ENCODE measurements at regions not wholly inside any gene's neighbourhood (a gene's known extent, or its start where the extent isn't known, plus 50 kb on each side); places are given as distances from the start of the nearest gene placed in this dataset.

DNA sequence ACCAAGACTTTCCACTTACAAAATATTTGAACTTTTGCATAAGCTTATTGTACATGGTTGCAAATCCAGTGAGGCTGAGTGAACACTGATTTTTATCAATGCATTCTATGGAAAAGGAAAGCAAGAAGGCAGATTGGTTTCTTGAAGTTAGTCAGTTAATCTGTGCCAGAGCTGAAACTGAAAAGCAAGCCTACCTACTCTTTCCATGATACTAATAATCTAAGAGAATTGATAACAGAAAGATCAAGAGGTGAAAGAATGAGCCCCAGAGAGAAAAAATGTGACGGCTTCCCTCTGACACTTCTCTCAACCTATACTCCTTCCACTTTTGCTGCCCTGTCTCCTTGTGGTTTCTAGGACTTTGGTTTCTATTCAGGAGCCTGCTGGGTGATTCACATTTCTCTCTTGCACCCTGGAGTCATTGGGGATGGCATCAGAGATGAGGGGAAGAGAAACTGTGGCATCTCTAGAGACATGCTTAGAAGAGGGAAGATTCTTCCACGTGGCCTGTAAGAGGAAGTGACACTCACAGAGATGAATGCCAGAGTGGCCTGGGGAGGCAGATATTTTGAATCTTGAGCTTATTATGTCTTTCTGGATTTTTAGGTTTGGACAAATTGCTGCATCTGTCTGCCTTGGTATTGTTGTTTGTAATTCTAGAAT, 158.6 kb upstream of the RIMS1 start:
- no peaks in the 10 kb centered on the region for H3K27me3 ChIP-seq (ENCODE audit: control insufficient read depth in 1 of 2, insufficient read depth in 2 of 2, low read length in 2 of 2)
- H3K27ac ChIP-seq (ENCODE audit: low read depth, low read length) = no peak overlapping the region

DNA sequence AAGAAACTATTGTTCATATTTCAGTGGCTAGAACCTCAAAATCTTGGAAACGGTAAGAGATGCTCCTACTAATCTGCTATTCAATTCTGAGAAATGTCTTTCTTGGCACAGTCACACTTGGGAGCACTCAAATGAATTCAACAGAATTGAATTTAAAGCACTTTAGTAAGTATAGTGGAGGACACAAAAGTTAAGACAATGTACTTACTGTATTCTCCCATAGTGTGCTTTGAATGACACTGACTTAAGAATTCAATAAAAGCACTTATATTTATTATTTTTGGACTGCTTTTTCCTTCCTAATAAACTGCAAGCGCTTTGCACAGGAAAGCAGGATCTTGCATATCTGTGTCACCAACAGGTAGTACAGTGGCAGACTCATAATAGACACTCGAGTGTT, 156.1 kb upstream of the RIMS1 start:
- Histone ChIP-seq H3K4me3 (ENCODE audit: low read depth in 1 of 2, low read length in 2 of 2) (no peak overlapping the region), H3K9ac (ENCODE audit: low read length) (no peak overlapping the region), H3K36me3 (ENCODE audit: insufficient read depth, low read length) (no peaks in the 10 kb centered on the region), H3K9me3 (ENCODE audit: low read length) (no peaks in the 10 kb centered on the region), H3K27me3 (ENCODE audit: control insufficient read depth in 1 of 2, insufficient read depth in 2 of 2, low read length in 2 of 2) (no peaks in the 10 kb centered on the region), H3K27ac (ENCODE audit: low read depth, low read length) (no peak overlapping the region), H3K4me1 (ENCODE audit: insufficient read depth, low read length) (no peaks in the 10 kb centered on the region)

More for the DNA sequence above, 158.6 kb upstream of the RIMS1 start:
- H3K9me3 ChIP-seq (ENCODE audit: low read length) = no peaks in the 10 kb centered on the region
- H3K4me3 ChIP-seq (ENCODE audit: low read depth in 1 of 2, low read length in 2 of 2) = no peak overlapping the region
- H3K4me1 ChIP-seq (ENCODE audit: insufficient read depth, low read length) = no peaks in the 10 kb centered on the region
- no peaks in the 10 kb centered on the region for H3K36me3 ChIP-seq (ENCODE audit: insufficient read depth, low read length)
- no peak overlapping the region for H3K9ac ChIP-seq (ENCODE audit: low read length)

DNA sequence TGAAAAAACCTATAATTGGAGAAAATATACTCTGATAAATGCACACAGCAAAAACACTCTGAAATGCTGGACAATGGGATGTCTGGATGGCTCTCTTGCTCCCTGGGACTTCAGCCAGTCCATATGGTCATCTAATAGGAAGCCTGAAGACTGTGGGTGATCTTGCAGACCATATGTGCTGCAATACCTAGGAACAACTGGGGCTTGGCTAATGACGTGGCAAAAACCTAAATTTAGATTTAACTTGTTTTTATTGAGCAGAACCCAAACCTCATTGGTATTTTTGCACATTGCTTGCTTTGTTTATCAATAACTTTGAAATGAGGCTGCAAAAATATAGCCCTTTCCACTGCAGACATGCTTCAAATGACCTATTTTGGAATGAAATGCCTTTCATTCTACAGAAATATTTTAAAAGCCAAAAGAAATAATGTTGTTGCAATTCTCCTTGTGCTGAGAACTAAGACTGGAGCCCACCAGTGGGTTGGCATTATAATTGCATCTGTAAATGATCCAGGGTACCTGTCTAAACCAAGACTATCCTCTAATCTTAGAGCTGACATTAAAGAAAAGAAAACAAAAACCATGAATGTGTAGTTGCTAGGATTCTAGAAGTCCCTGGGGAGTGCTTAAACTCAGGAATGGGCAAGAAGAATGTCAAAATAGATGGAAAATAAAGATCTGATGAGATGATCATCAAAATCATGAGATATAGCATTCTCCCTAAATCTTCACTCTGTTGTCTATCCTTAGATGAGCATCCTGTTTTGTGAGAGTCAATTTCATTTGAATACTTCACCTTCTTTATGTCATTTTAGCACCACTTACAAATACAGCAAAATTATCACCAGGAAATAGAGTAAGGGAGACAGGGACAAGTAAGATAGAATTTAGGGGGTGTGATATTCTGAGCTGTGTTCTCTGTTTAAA, 152.1 kb upstream of the RIMS1 start:
- H3K36me3 ChIP-seq (ENCODE audit: insufficient read depth, low read length) = no peaks in the 10 kb centered on the region
- no peaks in the 10 kb centered on the region for H3K27me3 ChIP-seq (ENCODE audit: control insufficient read depth in 1 of 2, insufficient read depth in 2 of 2, low read length in 2 of 2)
- H3K4me1 ChIP-seq (ENCODE audit: insufficient read depth, low read length) = no peaks in the 10 kb centered on the region
- H3K4me3 ChIP-seq (ENCODE audit: low read depth in 1 of 2, low read length in 2 of 2) = no peak overlapping the region
- H3K27ac ChIP-seq (ENCODE audit: low read depth, low read length) = no peak overlapping the region
- H3K9ac ChIP-seq (ENCODE audit: low read length) = no peak overlapping the region
- H3K9me3 ChIP-seq (ENCODE audit: low read length) = no peaks in the 10 kb centered on the region

DNA sequence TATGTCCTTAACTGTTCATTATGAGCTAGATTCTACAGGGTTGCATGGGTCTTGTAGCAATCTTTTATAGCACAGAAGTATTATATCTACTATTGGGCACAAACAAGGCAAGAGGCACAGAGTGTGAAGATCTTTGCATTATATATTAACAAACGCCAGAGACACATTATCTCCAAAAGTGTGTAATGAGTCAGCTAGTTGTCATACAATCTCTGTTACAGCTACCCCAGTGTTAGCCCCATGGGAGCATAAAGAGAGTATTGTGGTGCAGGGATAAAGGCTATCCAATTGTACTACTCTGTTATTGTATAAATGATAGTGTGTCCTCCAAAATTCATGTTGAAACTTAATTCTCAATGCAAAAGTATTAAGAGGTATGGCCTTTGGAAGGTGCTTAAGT, 148.4 kb upstream of the RIMS1 start:
- Histone ChIP-seq H3K27me3 (ENCODE audit: control insufficient read depth in 1 of 2, insufficient read depth in 2 of 2, low read length in 2 of 2) (no peaks in the 10 kb centered on the region), H3K9ac (ENCODE audit: low read length) (no peak overlapping the region), H3K9me3 (ENCODE audit: low read length) (no peaks in the 10 kb centered on the region), H3K4me3 (ENCODE audit: low read depth in 1 of 2, low read length in 2 of 2) (no peak overlapping the region), H3K36me3 (ENCODE audit: insufficient read depth, low read length) (no peaks in the 10 kb centered on the region), H3K27ac (ENCODE audit: low read depth, low read length) (no peak overlapping the region), H3K4me1 (ENCODE audit: insufficient read depth, low read length) (no peaks in the 10 kb centered on the region)

DNA sequence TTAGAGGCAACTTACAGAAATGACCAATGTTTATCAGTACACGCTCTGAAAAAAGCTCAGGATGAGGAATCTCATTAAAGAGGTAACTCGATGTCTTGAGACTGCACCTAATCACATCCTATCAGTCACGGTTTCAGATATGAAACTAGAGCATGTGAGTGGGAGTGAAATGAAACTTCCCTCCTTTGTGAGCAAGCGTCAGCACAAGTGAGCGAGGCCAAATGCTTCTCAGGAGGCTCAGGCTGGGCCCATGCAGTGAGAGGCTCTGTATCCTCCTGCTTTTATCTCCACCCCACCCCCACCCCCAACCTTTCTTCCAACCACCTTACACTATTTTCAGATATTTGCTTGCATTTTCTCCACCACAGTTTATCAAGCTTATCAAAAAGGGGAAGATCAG, 140.8 kb upstream of the RIMS1 start:
- Histone ChIP-seq H3K36me3 (ENCODE audit: insufficient read depth, low read length) (no peaks in the 10 kb centered on the region), H3K9ac (ENCODE audit: low read length) (no peak overlapping the region), H3K9me3 (ENCODE audit: low read length) (no peaks in the 10 kb centered on the region), H3K27me3 (ENCODE audit: control insufficient read depth in 1 of 2, insufficient read depth in 2 of 2, low read length in 2 of 2) (no peaks in the 10 kb centered on the region), H3K27ac (ENCODE audit: low read depth, low read length) (no peak overlapping the region), H3K4me3 (ENCODE audit: low read depth in 1 of 2, low read length in 2 of 2) (no peak overlapping the region), H3K4me1 (ENCODE audit: insufficient read depth, low read length) (no peaks in the 10 kb centered on the region)

DNA sequence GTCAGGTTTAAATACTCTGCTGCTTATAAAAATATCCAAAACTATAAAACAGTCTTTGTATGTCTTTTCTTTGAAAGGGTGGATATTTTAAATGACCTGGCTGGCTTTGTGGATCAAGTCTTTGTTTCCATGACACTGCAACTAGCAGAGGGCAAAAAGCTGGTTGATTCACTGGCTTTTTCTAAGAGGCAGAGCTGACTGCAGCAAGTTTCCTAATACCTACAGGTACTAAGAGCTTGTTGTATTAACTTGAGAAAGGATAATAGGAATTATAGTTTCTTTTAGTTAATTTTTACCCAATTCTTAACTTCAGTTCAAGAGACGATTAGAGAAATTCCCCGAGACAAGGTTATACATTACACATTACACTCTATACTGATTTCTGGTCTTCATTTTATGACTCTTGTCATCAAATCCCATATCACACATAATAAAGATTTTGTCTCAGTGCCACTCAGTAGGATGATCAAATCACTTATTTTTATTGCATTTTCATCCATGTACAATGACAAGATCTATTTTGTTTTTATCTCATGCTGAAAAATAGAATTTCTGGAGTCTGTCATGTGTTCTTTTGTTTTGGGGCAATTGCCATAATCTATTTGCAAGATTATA, 120.1 kb upstream of the RIMS1 start:
- no peaks in the 10 kb centered on the region for H3K27me3 ChIP-seq (ENCODE audit: control insufficient read depth in 1 of 2, insufficient read depth in 2 of 2, low read length in 2 of 2)
- no peak overlapping the region for H3K9ac ChIP-seq (ENCODE audit: low read length)
- no peaks in the 10 kb centered on the region for H3K4me1 ChIP-seq (ENCODE audit: insufficient read depth, low read length)
- H3K27ac ChIP-seq (ENCODE audit: low read depth, low read length) = no peak overlapping the region
- no peak overlapping the region for H3K4me3 ChIP-seq (ENCODE audit: low read depth in 1 of 2, low read length in 2 of 2)
- no peaks in the 10 kb centered on the region for H3K9me3 ChIP-seq (ENCODE audit: low read length)
- H3K36me3 ChIP-seq (ENCODE audit: insufficient read depth, low read length) = no peaks in the 10 kb centered on the region

DNA sequence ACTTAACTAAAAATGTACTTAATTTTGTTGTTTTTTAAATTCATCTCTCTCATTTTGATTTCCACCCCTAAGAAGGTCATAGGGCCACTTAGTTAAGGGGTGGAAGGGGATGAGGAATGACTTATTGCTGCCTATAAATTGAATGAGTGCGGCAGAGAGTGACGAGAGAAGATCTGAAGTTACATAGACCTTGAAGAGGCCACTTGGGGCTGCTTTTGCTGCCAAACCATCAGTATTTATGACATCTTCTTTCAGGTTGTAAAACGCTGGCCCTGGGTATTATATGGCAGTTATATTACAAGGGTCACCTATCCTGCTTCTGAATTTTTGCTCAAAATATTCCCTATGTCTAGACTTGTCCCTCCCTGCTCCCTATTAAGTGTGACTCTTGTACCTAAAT, 119.6 kb upstream of the RIMS1 start:
- H3K27ac ChIP-seq (ENCODE audit: low read depth, low read length) = no peak overlapping the region
- no peak overlapping the region for H3K4me3 ChIP-seq (ENCODE audit: low read depth in 1 of 2, low read length in 2 of 2)
- H3K36me3 ChIP-seq (ENCODE audit: insufficient read depth, low read length) = no peaks in the 10 kb centered on the region
- no peak overlapping the region for H3K9ac ChIP-seq (ENCODE audit: low read length)
- H3K27me3 ChIP-seq (ENCODE audit: control insufficient read depth in 1 of 2, insufficient read depth in 2 of 2, low read length in 2 of 2) = no peaks in the 10 kb centered on the region
- no peaks in the 10 kb centered on the region for H3K4me1 ChIP-seq (ENCODE audit: insufficient read depth, low read length)
- H3K9me3 ChIP-seq (ENCODE audit: low read length) = no peaks in the 10 kb centered on the region

DNA sequence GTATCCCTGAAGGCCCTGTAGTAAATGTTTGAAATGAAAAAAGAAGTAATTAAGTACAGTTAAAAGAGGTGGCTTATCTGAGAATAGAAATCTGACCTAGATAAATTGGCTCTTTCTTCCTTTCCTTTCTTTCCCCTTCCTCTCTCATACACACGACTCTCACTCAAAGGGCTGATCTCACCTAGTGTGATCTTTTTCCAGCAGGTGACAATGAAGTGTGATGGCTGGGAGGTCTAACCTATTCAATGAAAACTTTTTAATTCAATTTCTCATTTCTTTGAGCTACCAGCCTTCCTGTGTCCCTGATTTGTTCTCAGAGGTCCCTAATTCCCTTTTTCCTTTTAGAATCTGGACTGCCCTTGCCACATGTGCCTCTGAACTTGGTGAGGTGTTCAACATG, 118.0 kb upstream of the RIMS1 start:
- no peaks in the 10 kb centered on the region for H3K27me3 ChIP-seq (ENCODE audit: control insufficient read depth in 1 of 2, insufficient read depth in 2 of 2, low read length in 2 of 2)
- H3K36me3 ChIP-seq (ENCODE audit: insufficient read depth, low read length) = no peaks in the 10 kb centered on the region
- H3K27ac ChIP-seq (ENCODE audit: low read depth, low read length) = no peak overlapping the region
- H3K4me1 ChIP-seq (ENCODE audit: insufficient read depth, low read length) = no peaks in the 10 kb centered on the region
- no peak overlapping the region for H3K9ac ChIP-seq (ENCODE audit: low read length)
- H3K9me3 ChIP-seq (ENCODE audit: low read length) = no peaks in the 10 kb centered on the region
- no peak overlapping the region for H3K4me3 ChIP-seq (ENCODE audit: low read depth in 1 of 2, low read length in 2 of 2)

DNA sequence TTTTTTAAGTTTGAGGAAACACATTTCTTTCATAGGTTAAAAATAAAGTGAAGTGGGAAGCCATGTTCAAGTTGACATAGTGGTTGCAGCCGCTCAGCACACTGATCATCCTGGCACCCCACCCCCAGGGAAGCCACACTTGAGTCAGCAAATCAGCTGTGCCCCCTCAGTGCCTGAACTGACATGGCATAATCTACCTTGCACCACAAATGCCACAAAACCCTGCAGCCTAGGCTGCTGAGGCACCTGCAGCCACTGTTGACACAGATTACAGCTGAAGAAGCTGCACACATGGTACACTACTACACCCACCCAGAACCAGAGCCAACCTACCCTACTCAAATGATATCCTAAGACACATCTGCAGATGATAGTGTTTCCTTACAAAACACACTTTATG, 77.5 kb upstream of the RIMS1 start:
- no peaks in the 10 kb centered on the region for H3K4me1 ChIP-seq (ENCODE audit: insufficient read depth, low read length)
- no peaks in the 10 kb centered on the region for H3K27me3 ChIP-seq (ENCODE audit: control insufficient read depth in 1 of 2, insufficient read depth in 2 of 2, low read length in 2 of 2)
- no peak overlapping the region for H3K27ac ChIP-seq (ENCODE audit: low read depth, low read length)
- H3K9me3 ChIP-seq (ENCODE audit: low read length) = no peaks in the 10 kb centered on the region
- no peak overlapping the region for H3K9ac ChIP-seq (ENCODE audit: low read length)
- no peak overlapping the region for H3K4me3 ChIP-seq (ENCODE audit: low read depth in 1 of 2, low read length in 2 of 2)
- no peaks in the 10 kb centered on the region for H3K36me3 ChIP-seq (ENCODE audit: insufficient read depth, low read length)

DNA sequence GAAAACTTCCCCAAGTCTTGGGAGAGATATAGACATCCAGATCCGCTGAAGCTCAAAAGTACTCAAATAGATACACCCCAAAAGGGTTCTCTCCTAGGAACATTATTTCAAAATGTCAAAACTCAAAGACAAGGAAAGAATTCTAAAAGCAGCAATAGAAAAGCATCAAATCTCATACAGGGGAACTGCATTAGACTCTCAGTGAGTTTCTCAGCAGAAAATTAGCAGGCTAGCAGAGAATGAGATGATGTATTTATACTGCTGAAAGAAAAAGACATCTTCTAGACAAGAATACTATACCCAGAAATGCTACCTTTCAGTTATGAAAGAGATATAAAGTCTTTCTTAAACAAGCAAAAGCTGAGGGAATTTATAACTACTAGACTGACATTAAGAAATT, 75.5 kb upstream of the RIMS1 start:
- Histone ChIP-seq H3K4me1 (ENCODE audit: insufficient read depth, low read length) (no peaks in the 10 kb centered on the region), H3K9me3 (ENCODE audit: low read length) (no peaks in the 10 kb centered on the region), H3K27me3 (ENCODE audit: control insufficient read depth in 1 of 2, insufficient read depth in 2 of 2, low read length in 2 of 2) (no peaks in the 10 kb centered on the region), H3K27ac (ENCODE audit: low read depth, low read length) (no peak overlapping the region), H3K9ac (ENCODE audit: low read length) (no peak overlapping the region), H3K4me3 (ENCODE audit: low read depth in 1 of 2, low read length in 2 of 2) (no peak overlapping the region), H3K36me3 (ENCODE audit: insufficient read depth, low read length) (no peaks in the 10 kb centered on the region)

DNA sequence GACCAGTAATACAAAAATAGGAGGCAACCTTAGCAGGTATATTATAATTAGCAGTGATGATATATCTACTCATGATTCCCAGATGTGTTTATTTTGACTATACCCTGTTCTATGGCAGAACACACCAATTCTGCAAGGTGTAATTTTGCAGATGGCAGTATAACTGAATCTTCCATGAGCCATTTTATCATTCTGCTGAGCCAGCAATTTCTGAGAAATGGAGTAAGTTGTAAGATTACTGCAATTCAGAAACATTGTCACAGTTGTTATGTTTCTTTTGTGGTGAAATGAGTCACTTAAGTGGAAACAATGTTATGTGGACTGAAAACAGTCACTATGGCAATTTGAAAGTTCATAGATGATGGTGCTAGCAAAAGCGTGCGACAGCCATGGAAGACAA, 63.7 kb upstream of the RIMS1 start:
- Histone ChIP-seq H3K4me3 (ENCODE audit: low read depth in 1 of 2, low read length in 2 of 2) (no peak overlapping the region), H3K4me1 (ENCODE audit: insufficient read depth, low read length) (no peaks in the 10 kb centered on the region), H3K27me3 (ENCODE audit: control insufficient read depth in 1 of 2, insufficient read depth in 2 of 2, low read length in 2 of 2) (no peaks in the 10 kb centered on the region), H3K36me3 (ENCODE audit: insufficient read depth, low read length) (no peaks in the 10 kb centered on the region), H3K9ac (ENCODE audit: low read length) (no peak overlapping the region), H3K27ac (ENCODE audit: low read depth, low read length) (no peak overlapping the region), H3K9me3 (ENCODE audit: low read length) (no peaks in the 10 kb centered on the region)

Data from muscle layer of colon (tissue), 2 donors.